ENCODE measurements at regions not wholly inside any gene's neighbourhood (a gene's known extent, or its start where the extent isn't known, plus 50 kb on each side); places are given as distances from the start of the nearest gene placed in this dataset.

- TF ChIP-seq POLR2A (IDR thresholded peaks at IDR 0.05; ENCODE audit: extremely low read depth, insufficient read length) (no peak), CTCF (IDR thresholded peaks at IDR 0.05; ENCODE audit: low read depth, low read length) (no peak)
Observed at GRCh38 chr21:28358702-28359101, 634.0 kb downstream of the LTN1 start.

All from NB4 (cell line).